ENCODE measurements at regions not wholly inside any gene's neighbourhood (a gene's known extent, or its start where the extent isn't known, plus 50 kb on each side); places are given as distances from the start of the nearest gene placed in this dataset.
A peak's percentile ranks its signal among the peaks of the same experiment; 100 is the strongest.

DNA sequence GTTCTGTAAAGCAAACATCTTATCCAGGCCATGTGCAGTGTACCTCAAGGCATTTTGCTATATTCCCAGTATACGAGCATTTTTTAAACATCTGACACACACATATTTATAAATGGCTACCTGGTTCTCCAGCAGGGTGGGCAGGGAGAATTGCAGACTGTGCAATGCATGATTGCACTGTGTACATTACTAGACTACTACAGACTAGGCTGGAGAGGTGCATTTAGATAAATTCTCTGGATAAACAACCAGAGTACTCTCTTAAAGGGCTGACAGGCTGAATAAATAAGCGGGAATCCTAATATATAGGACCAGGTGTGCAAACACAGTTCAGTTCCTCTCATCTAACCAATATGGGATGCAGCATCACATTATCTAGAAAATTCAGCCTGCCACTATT lies 428.3 kb upstream of the ARID1B start:
- Histone ChIP-seq H3K27ac (ENCODE audit: low read depth in 1 of 2, low read length in 1 of 2) (no peak overlapping the region), H3K9me3 (ENCODE audit: control insufficient read depth in 4 of 4, insufficient read depth in 3 of 4, low read length in 3 of 4) (no peaks in the 10 kb centered on the region), H3K27me3 (ENCODE audit: control insufficient read depth in 3 of 3, insufficient read depth in 3 of 3, low read length in 2 of 3) (no peaks in the 10 kb centered on the region), H3K9ac (ENCODE audit: insufficient read depth in 1 of 2, low read length in 2 of 2) (no peak overlapping the region), H3K36me3 (ENCODE audit: control insufficient read depth in 4 of 4, insufficient read depth in 4 of 4, low read length in 4 of 4) (no peaks in the 10 kb centered on the region), H3K4me3 (no peak overlapping the region), H3K4me1 (ENCODE audit: control insufficient read depth in 5 of 5, insufficient read depth in 5 of 5, low read length in 5 of 5) (peaks cover 0 to 27% (median 11%) of the 10 kb centered on the region in 5 donors)
- no peak for DNase-seq
- 61 to 68% methylated on average over 2 of the region's 2 CpGs for WGBS, 2 donors
- TF ChIP-seq, protein P1, sequence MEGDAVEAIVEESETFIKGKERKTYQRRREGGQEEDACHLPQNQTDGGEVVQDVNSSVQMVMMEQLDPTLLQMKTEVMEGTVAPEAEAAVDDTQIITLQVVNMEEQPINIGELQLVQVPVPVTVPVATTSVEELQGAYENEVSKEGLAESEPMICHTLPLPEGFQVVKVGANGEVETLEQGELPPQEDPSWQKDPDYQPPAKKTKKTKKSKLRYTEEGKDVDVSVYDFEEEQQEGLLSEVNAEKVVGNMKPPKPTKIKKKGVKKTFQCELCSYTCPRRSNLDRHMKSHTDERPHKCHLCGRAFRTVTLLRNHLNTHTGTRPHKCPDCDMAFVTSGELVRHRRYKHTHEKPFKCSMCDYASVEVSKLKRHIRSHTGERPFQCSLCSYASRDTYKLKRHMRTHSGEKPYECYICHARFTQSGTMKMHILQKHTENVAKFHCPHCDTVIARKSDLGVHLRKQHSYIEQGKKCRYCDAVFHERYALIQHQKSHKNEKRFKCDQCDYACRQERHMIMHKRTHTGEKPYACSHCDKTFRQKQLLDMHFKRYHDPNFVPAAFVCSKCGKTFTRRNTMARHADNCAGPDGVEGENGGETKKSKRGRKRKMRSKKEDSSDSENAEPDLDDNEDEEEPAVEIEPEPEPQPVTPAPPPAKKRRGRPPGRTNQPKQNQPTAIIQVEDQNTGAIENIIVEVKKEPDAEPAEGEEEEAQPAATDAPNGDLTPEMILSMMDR (IDR thresholded peaks at IDR 0.05; ENCODE audit: control extremely low read depth, extremely low read depth): no peak
- ATAC-seq (ENCODE audit: insufficient read depth, low FRiP score): no peak

DNA sequence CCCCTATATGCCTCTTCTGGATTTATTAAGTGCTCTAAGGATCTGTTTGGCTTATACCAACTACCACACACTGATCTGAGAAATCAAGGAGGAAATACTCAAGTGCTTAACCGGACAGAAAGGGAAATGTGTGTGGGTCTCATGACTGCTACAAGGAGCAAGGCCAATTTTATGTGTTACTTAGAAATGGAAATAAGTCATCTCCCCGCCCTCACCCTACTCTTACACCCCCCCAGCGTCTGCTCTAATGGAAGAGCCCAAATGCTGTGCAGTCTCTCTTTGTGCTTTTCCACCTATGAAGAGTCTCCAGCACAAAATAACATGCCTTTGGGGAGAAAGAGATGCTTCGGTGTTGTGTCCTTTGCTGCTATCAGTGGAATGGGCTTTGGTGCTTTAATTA lies 428.8 kb upstream of the ARID1B start:
- Histone ChIP-seq H3K27ac (ENCODE audit: low read depth in 1 of 2, low read length in 1 of 2) (no peak overlapping the region), H3K4me3 (no peak overlapping the region), H3K9ac (ENCODE audit: insufficient read depth in 1 of 2, low read length in 2 of 2) (no peak overlapping the region), H3K4me1 (ENCODE audit: control insufficient read depth in 5 of 5, insufficient read depth in 5 of 5, low read length in 5 of 5) (peaks cover 0 to 27% (median 11%) of the 10 kb centered on the region in 5 donors), H3K9me3 (ENCODE audit: control insufficient read depth in 4 of 4, insufficient read depth in 3 of 4, low read length in 3 of 4) (no peaks in the 10 kb centered on the region), H3K36me3 (ENCODE audit: control insufficient read depth in 4 of 4, insufficient read depth in 4 of 4, low read length in 4 of 4) (no peaks in the 10 kb centered on the region), H3K27me3 (ENCODE audit: control insufficient read depth in 3 of 3, insufficient read depth in 3 of 3, low read length in 2 of 3) (no peaks in the 10 kb centered on the region)
- no peak for ATAC-seq (ENCODE audit: insufficient read depth, low FRiP score)
- WGBS, 2 donors: 15 to 41% methylated on average over 4 of the region's 4 CpGs
- TF ChIP-seq, protein P1 (IDR thresholded peaks at IDR 0.05; ENCODE audit: control extremely low read depth, extremely low read depth): no peak
- DNase-seq: peak in 2 of 3 donors; percentile 31 to 54

DNA sequence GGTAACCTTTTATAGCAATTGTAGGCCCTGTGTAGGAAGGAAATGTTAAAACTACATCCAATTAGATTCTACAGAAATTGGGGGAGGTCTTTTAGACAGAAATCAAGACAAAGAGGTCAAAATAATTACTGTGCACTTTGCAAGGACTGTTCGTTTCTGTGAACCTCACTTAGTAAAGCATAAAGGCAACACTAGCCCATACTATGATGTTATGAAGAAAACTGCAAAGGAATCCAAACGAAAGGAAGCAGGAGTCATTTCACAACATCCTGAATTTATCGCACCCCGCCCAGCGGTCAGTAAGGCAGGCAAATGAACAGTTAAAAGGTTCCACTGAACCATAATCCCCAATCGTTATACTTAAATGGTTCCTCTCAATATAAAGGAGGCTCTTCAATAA lies 429.5 kb upstream of the ARID1B start:
- 21 to 40% methylated on average over 6 of the region's 6 CpGs for WGBS, 2 donors

More for the DNA sequence above, 429.5 kb upstream of the ARID1B start:
- Histone ChIP-seq H3K9me3 (ENCODE audit: control insufficient read depth in 4 of 4, insufficient read depth in 3 of 4, low read length in 3 of 4) (no peaks in the 10 kb centered on the region), H3K4me3 (no peak overlapping the region), H3K27me3 (ENCODE audit: control insufficient read depth in 3 of 3, insufficient read depth in 3 of 3, low read length in 2 of 3) (no peaks in the 10 kb centered on the region), H3K36me3 (ENCODE audit: control insufficient read depth in 4 of 4, insufficient read depth in 4 of 4, low read length in 4 of 4) (no peaks in the 10 kb centered on the region), H3K27ac (ENCODE audit: low read depth in 1 of 2, low read length in 1 of 2) (no peak overlapping the region), H3K4me1 (ENCODE audit: control insufficient read depth in 5 of 5, insufficient read depth in 5 of 5, low read length in 5 of 5) (peaks cover 0 to 27% (median 11%) of the 10 kb centered on the region in 5 donors), H3K9ac (ENCODE audit: insufficient read depth in 1 of 2, low read length in 2 of 2) (no peak overlapping the region)
- ATAC-seq (ENCODE audit: insufficient read depth, low FRiP score) (no peak), DNase-seq (peak in 2 of 3 donors; percentile 38 to 47)
- TF ChIP-seq, protein P1 (IDR thresholded peaks at IDR 0.05; ENCODE audit: control extremely low read depth, extremely low read depth): no peak
